ENCODE measurements at regions not wholly inside any gene's neighbourhood (a gene's known extent, or its start where the extent isn't known, plus 50 kb on each side); places are given as distances from the start of the nearest gene placed in this dataset.
"Not testable (repeated sequence)": the region's sequence is repeated elsewhere in the genome, so short reads cannot be mapped to it uniquely, and the experiment has no call there.

- Histone ChIP-seq H3K27ac (ENCODE audit: low read length) (no peak overlapping the region), H3K27me3 (ENCODE audit: control insufficient read depth, insufficient read depth, low read length) (no peaks in the 10 kb centered on the region), H3K9me3 (ENCODE audit: control insufficient read depth, low read depth, low read length) (no peaks in the 10 kb centered on the region), H3K36me3 (ENCODE audit: control insufficient read depth, insufficient read depth, low read length) (no peaks in the 10 kb centered on the region), H3K4me1 (ENCODE audit: control insufficient read depth, insufficient read depth, low read length) (no peaks in the 10 kb centered on the region), H3K4me3 (ENCODE audit: low read length) (no peak overlapping the region)
- DNase-seq = no peak
- WGBS (ENCODE audit: insufficient coverage, low lambda C conversion rate) = 96% methylated on average over 5 of the region's 6 CpGs
These were observed 416.0 kb upstream of the GALNTL6 start for GRCh38 chr4:171397175-171397574.

GRCh38 chr4:171390626-171391025 is 422.6 kb upstream of the GALNTL6 start:
- Histone ChIP-seq H3K27ac (ENCODE audit: low read length) (no peak overlapping the region), H3K9me3 (ENCODE audit: control insufficient read depth, low read depth, low read length) (no peaks in the 10 kb centered on the region), H3K27me3 (ENCODE audit: control insufficient read depth, insufficient read depth, low read length) (no peaks in the 10 kb centered on the region), H3K36me3 (ENCODE audit: control insufficient read depth, insufficient read depth, low read length) (no peaks in the 10 kb centered on the region), H3K4me3 (ENCODE audit: low read length) (no peak overlapping the region), H3K4me1 (ENCODE audit: control insufficient read depth, insufficient read depth, low read length) (no peaks in the 10 kb centered on the region)
- 50% methylated on average over 1 of the region's 3 CpGs for WGBS (ENCODE audit: insufficient coverage, low lambda C conversion rate)
- no peak for DNase-seq

DNA sequence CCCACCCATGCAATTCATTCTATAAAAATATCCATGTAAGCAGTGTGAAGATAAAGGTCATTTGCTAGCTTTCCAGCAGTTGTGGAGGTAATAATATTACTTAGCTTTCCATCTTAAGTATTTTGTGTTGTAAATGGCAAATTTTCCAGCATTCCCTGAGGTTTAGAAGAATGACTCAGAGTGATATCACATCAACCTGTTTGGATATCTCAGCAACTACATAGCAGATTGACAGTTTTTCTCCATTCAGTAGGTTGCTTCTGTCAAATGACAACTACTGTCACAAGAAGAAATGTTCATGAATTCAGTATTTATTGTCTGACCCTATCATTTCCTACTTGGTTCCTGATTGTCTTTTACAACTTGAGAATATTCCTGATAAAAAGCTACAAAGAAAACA is 434.9 kb upstream of the GALNTL6 start:
- H3K4me1 ChIP-seq (ENCODE audit: control insufficient read depth, insufficient read depth, low read length) = no peaks in the 10 kb centered on the region
- no peak overlapping the region for H3K27ac ChIP-seq (ENCODE audit: low read length)
- no peak for DNase-seq
- no peaks in the 10 kb centered on the region for H3K27me3 ChIP-seq (ENCODE audit: control insufficient read depth, insufficient read depth, low read length)
- no peak overlapping the region for H3K4me3 ChIP-seq (ENCODE audit: low read length)
- no peaks in the 10 kb centered on the region for H3K36me3 ChIP-seq (ENCODE audit: control insufficient read depth, insufficient read depth, low read length)
- no peaks in the 10 kb centered on the region for H3K9me3 ChIP-seq (ENCODE audit: control insufficient read depth, low read depth, low read length)

DNA sequence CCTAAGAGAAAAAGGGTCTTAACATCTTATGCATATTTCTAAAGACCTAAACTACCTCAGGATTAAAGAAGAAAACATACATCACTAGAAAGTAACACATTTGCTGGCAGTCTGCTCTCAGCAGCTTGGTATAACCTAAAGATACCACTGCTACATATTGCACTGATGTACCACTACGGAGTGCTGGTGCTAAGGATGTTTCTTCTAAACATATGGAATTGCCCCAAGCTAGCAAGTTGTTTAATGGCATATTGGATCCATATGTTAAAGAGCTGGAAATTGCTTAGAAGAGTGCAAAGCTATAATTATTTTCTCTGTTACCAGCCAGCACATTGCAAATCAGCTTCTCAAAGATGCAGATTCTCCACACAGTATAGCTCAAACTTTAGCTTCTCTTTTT is 436.5 kb upstream of the GALNTL6 start:
- no peaks in the 10 kb centered on the region for H3K9me3 ChIP-seq (ENCODE audit: control insufficient read depth, low read depth, low read length)
- no peak for DNase-seq
- no peaks in the 10 kb centered on the region for H3K36me3 ChIP-seq (ENCODE audit: control insufficient read depth, insufficient read depth, low read length)
- no peaks in the 10 kb centered on the region for H3K4me1 ChIP-seq (ENCODE audit: control insufficient read depth, insufficient read depth, low read length)
- no peak overlapping the region for H3K4me3 ChIP-seq (ENCODE audit: low read length)
- no peak overlapping the region for H3K27ac ChIP-seq (ENCODE audit: low read length)
- no CpG with 5 or more reads among the region's 1 CpG for WGBS (ENCODE audit: insufficient coverage, low lambda C conversion rate)
- H3K27me3 ChIP-seq (ENCODE audit: control insufficient read depth, insufficient read depth, low read length) = no peaks in the 10 kb centered on the region

GRCh38 chr4:171353535-171353934 is 459.7 kb upstream of the GALNTL6 start:
- Histone ChIP-seq H3K27ac (ENCODE audit: low read length) (no peak overlapping the region), H3K4me1 (ENCODE audit: control insufficient read depth, insufficient read depth, low read length) (no peaks in the 10 kb centered on the region), H3K27me3 (ENCODE audit: control insufficient read depth, insufficient read depth, low read length) (no peaks in the 10 kb centered on the region), H3K36me3 (ENCODE audit: control insufficient read depth, insufficient read depth, low read length) (no peaks in the 10 kb centered on the region), H3K4me3 (ENCODE audit: low read length) (no peak overlapping the region), H3K9me3 (ENCODE audit: control insufficient read depth, low read depth, low read length) (no peaks in the 10 kb centered on the region)
- no peak for DNase-seq

DNA sequence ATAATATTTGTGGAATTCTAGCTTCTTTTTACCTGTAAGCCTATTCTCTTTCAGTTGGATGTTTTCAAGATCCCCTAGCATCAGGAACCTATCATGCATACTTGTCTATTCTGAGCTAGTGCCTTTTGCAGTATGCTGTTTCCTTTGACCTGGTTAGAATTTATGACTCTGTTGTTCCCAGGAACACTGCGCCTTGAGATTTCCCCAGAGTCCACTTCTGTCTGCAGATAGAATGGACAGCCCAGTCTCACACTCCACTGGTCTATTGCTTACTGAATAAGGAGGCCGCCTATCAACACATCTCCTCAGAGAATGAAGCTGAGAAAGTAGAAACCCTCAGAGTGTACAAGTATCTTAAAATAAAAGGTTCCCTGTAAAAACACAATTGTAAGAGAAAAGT is 465.1 kb upstream of the GALNTL6 start:
- Histone ChIP-seq H3K4me3 (ENCODE audit: low read length) (no peak overlapping the region), H3K9me3 (ENCODE audit: control insufficient read depth, low read depth, low read length) (no peaks in the 10 kb centered on the region), H3K27ac (ENCODE audit: low read length) (no peak overlapping the region), H3K27me3 (ENCODE audit: control insufficient read depth, insufficient read depth, low read length) (no peaks in the 10 kb centered on the region), H3K36me3 (ENCODE audit: control insufficient read depth, insufficient read depth, low read length) (no peaks in the 10 kb centered on the region), H3K4me1 (ENCODE audit: control insufficient read depth, insufficient read depth, low read length) (no peaks in the 10 kb centered on the region)
- DNase-seq = no peak
- 82% methylated on average over 2 of the region's 2 CpGs for WGBS (ENCODE audit: insufficient coverage, low lambda C conversion rate)

DNA sequence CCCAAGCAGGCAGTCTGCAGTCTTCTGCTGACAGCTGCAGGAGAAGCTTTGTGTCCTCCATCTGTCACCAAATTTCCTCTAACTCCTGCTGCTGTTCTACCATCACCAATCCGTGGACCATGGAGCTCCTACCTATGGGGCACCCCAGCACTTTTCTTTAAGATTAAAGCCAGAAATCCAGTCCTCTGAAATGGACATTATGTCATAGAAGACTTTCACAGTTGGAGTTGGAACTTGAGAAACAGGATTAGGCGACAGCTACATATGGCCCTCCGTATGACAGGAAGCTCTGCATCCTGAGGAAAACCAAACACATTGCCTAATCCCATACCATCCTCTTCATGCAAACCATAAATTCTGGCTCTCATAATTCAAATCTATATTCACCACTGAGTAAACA is 470.6 kb upstream of the GALNTL6 start:
- Histone ChIP-seq H3K9me3 (ENCODE audit: control insufficient read depth, low read depth, low read length) (no peaks in the 10 kb centered on the region), H3K4me3 (ENCODE audit: low read length) (no peak overlapping the region), H3K4me1 (ENCODE audit: control insufficient read depth, insufficient read depth, low read length) (no peaks in the 10 kb centered on the region), H3K27ac (ENCODE audit: low read length) (no peak overlapping the region), H3K36me3 (ENCODE audit: control insufficient read depth, insufficient read depth, low read length) (no peaks in the 10 kb centered on the region), H3K27me3 (ENCODE audit: control insufficient read depth, insufficient read depth, low read length) (no peaks in the 10 kb centered on the region)
- no CpG with 5 or more reads among the region's 3 CpGs for WGBS (ENCODE audit: insufficient coverage, low lambda C conversion rate)
- DNase-seq = no peak

DNA sequence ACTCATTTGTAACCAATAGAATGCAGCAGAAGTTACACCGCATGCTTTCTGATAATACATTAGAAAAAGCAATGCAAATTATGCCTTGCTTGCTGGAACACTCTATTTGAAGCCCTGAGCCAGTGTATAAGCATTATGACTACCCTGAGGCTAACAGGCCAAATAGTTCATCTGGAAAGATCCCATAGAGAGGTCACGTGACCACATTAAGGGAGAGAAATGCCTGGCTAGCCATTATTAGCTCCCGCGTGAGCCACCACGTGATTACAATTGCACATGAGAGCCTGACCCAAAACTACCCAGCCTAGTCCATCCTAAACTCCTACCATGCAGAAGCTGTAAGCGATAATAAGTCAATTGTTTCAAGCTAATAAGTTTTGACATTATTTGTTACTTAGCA is 472.9 kb upstream of the GALNTL6 start:
- Histone ChIP-seq H3K36me3 (ENCODE audit: control insufficient read depth, insufficient read depth, low read length) (no peaks in the 10 kb centered on the region), H3K27ac (ENCODE audit: low read length) (no peak overlapping the region), H3K4me1 (ENCODE audit: control insufficient read depth, insufficient read depth, low read length) (no peaks in the 10 kb centered on the region), H3K4me3 (ENCODE audit: low read length) (no peak overlapping the region), H3K9me3 (ENCODE audit: control insufficient read depth, low read depth, low read length) (no peaks in the 10 kb centered on the region), H3K27me3 (ENCODE audit: control insufficient read depth, insufficient read depth, low read length) (no peaks in the 10 kb centered on the region)
- DNase-seq = no peak
- WGBS (ENCODE audit: insufficient coverage, low lambda C conversion rate) = no CpG with 5 or more reads among the region's 6 CpGs

DNA sequence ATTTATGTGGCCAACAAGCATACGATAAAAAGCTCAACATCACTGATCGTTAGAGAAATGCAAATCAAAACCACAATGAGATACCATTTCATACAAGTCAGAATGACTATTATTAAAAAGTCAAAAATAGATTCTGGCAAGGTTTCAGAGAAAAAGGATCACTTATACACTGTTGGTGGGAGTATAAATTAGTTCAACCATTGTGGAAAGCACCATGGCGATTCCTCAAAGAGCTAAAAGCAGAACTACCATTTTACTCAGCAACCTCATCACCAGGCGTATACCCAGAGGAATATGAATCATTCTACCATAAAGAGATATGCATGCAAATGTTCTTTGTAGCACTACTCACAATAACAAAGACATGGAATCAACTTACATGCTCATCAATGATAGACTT is 478.7 kb upstream of the GALNTL6 start:
- H3K9me3 ChIP-seq (ENCODE audit: control insufficient read depth, low read depth, low read length) = no peaks in the 10 kb centered on the region
- no peak overlapping the region for H3K27ac ChIP-seq (ENCODE audit: low read length)
- H3K36me3 ChIP-seq (ENCODE audit: control insufficient read depth, insufficient read depth, low read length) = no peaks in the 10 kb centered on the region
- no peak for DNase-seq
- H3K4me1 ChIP-seq (ENCODE audit: control insufficient read depth, insufficient read depth, low read length) = no peaks in the 10 kb centered on the region
- no peaks in the 10 kb centered on the region for H3K27me3 ChIP-seq (ENCODE audit: control insufficient read depth, insufficient read depth, low read length)
- WGBS (ENCODE audit: insufficient coverage, low lambda C conversion rate) = no CpG with 5 or more reads among the region's 4 CpGs
- H3K4me3 ChIP-seq (ENCODE audit: low read length) = no peak overlapping the region

DNA sequence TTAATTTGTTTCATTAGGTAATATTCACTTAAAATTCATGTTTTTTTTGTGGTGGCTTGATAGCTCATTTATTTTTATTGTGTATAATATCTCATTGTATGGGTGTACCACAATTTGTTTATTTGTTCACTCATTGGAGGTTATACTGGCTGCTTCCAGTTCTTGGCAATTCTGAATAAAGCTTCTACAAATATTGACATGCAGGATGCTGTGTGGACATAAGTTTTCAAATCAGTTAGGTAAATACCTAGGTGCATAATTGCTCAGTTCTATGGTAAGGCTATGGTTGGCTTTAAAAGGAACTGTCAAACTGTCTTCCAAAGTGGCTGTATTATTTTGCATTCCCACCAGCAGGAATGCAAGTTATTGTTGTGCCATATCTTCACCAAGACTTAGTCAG is 504.5 kb upstream of the GALNTL6 start:
- Histone ChIP-seq H3K4me1 (ENCODE audit: control insufficient read depth, insufficient read depth, low read length) (no peaks in the 10 kb centered on the region), H3K9me3 (ENCODE audit: control insufficient read depth, low read depth, low read length) (no peaks in the 10 kb centered on the region), H3K4me3 (ENCODE audit: low read length) (no peak overlapping the region), H3K27me3 (ENCODE audit: control insufficient read depth, insufficient read depth, low read length) (no peaks in the 10 kb centered on the region), H3K27ac (ENCODE audit: low read length) (no peak overlapping the region), H3K36me3 (ENCODE audit: control insufficient read depth, insufficient read depth, low read length) (no peaks in the 10 kb centered on the region)
- DNase-seq = no peak

- H3K4me1 ChIP-seq (ENCODE audit: control insufficient read depth, insufficient read depth, low read length); H3K27ac ChIP-seq (ENCODE audit: low read length); H3K9me3 ChIP-seq (ENCODE audit: control insufficient read depth, low read depth, low read length); DNase-seq; H3K4me3 ChIP-seq (ENCODE audit: low read length); H3K27me3 ChIP-seq (ENCODE audit: control insufficient read depth, insufficient read depth, low read length); H3K36me3 ChIP-seq (ENCODE audit: control insufficient read depth, insufficient read depth, low read length): not testable (repeated sequence)
- no CpG with 5 or more reads among the region's 52 CpGs for WGBS (ENCODE audit: insufficient coverage, low lambda C conversion rate)
These were observed 515.0 kb upstream of the GALNTL6 start for GRCh38 chr4:171298048-171298718.
